Gastrocnemius medialis (tissue), 4 donors: ENCODE measurements at regions not wholly inside any gene's neighbourhood (a gene's known extent, or its start where the extent isn't known, plus 50 kb on each side); places are given as distances from the start of the nearest gene placed in this dataset.

Source experiments
- CTCF ChIP-seq, 5 experiments: fragments of 450-650 bp in 3 of 5; fragments of 200-600 bp in 2 of 5; sonication (generic) in 2 of 5; IDR thresholded peaks in 4 of 5; conservative IDR thresholded peaks in 1 of 5; 1 replicate in 4 of 5; 2 replicates in 1 of 5; pipeline ENCODE4 v1.5.1; 2016 to 2019; ENCODE audit warnings: antibody characterized with exemption in 5 of 5, mild to moderate bottlenecking in 3 of 5, moderate library complexity in 3 of 5
- POLR2A ChIP-seq, 2 donors: fragments of 450-650 bp; IDR thresholded peaks; one replicate each; pipeline ENCODE4 v1.6.1; 2017; ENCODE audit warnings: antibody characterized with exemption in 2 of 2, mild to moderate bottlenecking in 2 of 2, moderate library complexity in 2 of 2

- TF ChIP-seq CTCF (IDR thresholded peaks at IDR 0.05 in 4 of 5, conservative IDR thresholded peaks at IDR 0.05 in 1 of 5) = no peak
- no peak for TF ChIP-seq POLR2A (IDR thresholded peaks at IDR 0.05)
Measured at GRCh38 chr11:33994937-33995336, 56.6 kb upstream of the CAPRIN1 start.
